ENCODE measurements at regions not wholly inside any gene's neighbourhood (a gene's known extent, or its start where the extent isn't known, plus 50 kb on each side); places are given as distances from the start of the nearest gene placed in this dataset.

DNA sequence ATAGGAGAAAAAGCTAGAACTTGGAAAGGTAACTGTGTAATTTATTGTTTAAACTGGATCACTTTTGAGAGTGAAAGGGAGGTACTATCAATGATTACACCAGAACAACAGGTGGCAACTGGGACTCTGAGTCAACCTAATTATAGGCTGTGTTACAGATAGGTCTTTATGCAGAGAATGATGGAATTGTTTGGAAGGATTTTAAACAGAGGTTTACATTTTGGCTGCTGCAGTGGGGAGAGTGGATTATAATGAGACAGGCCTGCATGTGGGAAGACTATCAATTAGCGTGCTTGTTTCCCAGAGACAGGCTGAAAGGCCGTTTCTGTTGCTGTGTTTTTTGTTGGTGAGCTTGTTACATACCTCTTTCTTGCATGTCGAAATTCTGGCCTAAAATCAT lies 432.9 kb downstream of the PLA2G4A start:
- Histone ChIP-seq H3K79me2 (replicated peaks; ENCODE audit: insufficient read depth, low read length) (no peaks in the 10 kb centered on the region), H3F3A (ENCODE audit: insufficient read depth, low read length, poor library complexity, severe bottlenecking) (no peaks in the 10 kb centered on the region), H3K9me3 (ENCODE audit: low read length) (no peaks in the 10 kb centered on the region), H3K27me3 (ENCODE audit: insufficient read depth, low read depth, low read length) (no peaks in the 10 kb centered on the region), H4K20me1 (ENCODE audit: insufficient read depth) (no peaks in the 10 kb centered on the region), H2AFZ (ENCODE audit: low read depth, low read length) (no peak overlapping the region), H3K4me3 (ENCODE audit: low read length) (no peak overlapping the region), H3K36me3 (ENCODE audit: insufficient read depth, low read length) (no peaks in the 10 kb centered on the region), H3K9ac (ENCODE audit: low read length) (no peak overlapping the region), H3K27ac (ENCODE audit: low read length) (no peak overlapping the region), H3K4me2 (ENCODE audit: low read length) (no peak overlapping the region), H3K9me2 (ENCODE audit: insufficient read depth, low read length) (no peaks in the 10 kb centered on the region)
- TF ChIP-seq RAD21 (conservative IDR thresholded peaks at IDR 0.05) (no peak), SMC3 (conservative IDR thresholded peaks at IDR 0.05; ENCODE audit: poor library complexity) (no peak), TAF1 (IDR thresholded peaks at IDR 0.05; ENCODE audit: low read depth) (no peak), MXI1 (conservative IDR thresholded peaks at IDR 0.05; ENCODE audit: poor library complexity, severe bottlenecking) (no peak), POLR2AphosphoS5 (IDR thresholded peaks at IDR 0.05) (no peak), EZH2 (IDR thresholded peaks at IDR 0.05; ENCODE audit: borderline replicate concordance, insufficient read depth, low read length, poor library complexity, severe bottlenecking) (no peak), EP300 (conservative IDR thresholded peaks at IDR 0.05; ENCODE audit: poor library complexity, severe bottlenecking) (no peak)
- TF ChIP-seq, protein P1, sequence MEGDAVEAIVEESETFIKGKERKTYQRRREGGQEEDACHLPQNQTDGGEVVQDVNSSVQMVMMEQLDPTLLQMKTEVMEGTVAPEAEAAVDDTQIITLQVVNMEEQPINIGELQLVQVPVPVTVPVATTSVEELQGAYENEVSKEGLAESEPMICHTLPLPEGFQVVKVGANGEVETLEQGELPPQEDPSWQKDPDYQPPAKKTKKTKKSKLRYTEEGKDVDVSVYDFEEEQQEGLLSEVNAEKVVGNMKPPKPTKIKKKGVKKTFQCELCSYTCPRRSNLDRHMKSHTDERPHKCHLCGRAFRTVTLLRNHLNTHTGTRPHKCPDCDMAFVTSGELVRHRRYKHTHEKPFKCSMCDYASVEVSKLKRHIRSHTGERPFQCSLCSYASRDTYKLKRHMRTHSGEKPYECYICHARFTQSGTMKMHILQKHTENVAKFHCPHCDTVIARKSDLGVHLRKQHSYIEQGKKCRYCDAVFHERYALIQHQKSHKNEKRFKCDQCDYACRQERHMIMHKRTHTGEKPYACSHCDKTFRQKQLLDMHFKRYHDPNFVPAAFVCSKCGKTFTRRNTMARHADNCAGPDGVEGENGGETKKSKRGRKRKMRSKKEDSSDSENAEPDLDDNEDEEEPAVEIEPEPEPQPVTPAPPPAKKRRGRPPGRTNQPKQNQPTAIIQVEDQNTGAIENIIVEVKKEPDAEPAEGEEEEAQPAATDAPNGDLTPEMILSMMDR (IDR thresholded peaks at IDR 0.05; ENCODE audit: poor library complexity, severe bottlenecking) = no peak
- TF ChIP-seq, protein P2, sequence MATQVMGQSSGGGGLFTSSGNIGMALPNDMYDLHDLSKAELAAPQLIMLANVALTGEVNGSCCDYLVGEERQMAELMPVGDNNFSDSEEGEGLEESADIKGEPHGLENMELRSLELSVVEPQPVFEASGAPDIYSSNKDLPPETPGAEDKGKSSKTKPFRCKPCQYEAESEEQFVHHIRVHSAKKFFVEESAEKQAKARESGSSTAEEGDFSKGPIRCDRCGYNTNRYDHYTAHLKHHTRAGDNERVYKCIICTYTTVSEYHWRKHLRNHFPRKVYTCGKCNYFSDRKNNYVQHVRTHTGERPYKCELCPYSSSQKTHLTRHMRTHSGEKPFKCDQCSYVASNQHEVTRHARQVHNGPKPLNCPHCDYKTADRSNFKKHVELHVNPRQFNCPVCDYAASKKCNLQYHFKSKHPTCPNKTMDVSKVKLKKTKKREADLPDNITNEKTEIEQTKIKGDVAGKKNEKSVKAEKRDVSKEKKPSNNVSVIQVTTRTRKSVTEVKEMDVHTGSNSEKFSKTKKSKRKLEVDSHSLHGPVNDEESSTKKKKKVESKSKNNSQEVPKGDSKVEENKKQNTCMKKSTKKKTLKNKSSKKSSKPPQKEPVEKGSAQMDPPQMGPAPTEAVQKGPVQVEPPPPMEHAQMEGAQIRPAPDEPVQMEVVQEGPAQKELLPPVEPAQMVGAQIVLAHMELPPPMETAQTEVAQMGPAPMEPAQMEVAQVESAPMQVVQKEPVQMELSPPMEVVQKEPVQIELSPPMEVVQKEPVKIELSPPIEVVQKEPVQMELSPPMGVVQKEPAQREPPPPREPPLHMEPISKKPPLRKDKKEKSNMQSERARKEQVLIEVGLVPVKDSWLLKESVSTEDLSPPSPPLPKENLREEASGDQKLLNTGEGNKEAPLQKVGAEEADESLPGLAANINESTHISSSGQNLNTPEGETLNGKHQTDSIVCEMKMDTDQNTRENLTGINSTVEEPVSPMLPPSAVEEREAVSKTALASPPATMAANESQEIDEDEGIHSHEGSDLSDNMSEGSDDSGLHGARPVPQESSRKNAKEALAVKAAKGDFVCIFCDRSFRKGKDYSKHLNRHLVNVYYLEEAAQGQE (IDR thresholded peaks at IDR 0.05; ENCODE audit: borderline replicate concordance) = no peak

DNA sequence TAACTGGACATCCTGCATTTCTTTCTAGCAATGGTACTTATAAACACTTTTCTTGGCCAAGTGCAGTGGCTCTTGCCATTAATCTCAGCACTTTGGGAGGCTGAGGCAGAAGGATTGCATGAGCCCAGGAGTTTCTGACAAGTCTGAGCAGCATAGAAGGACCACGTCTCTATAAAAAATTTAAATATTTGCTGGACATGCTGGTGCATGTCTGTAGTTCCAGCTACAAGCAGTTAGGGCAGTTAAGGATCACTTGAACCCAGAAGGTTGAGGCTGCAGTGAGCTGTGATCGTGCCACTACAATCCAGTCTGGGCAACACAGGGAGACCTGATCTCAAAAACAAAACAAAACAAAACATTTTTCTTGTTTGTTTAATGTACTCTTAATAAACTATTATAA lies 434.0 kb downstream of the PLA2G4A start:
- Histone ChIP-seq H3K4me3 (ENCODE audit: low read length) (no peak overlapping the region), H3K79me2 (replicated peaks; ENCODE audit: insufficient read depth, low read length) (no peaks in the 10 kb centered on the region), H4K20me1 (ENCODE audit: insufficient read depth) (no peaks in the 10 kb centered on the region), H3K36me3 (ENCODE audit: insufficient read depth, low read length) (no peaks in the 10 kb centered on the region), H2AFZ (ENCODE audit: low read depth, low read length) (no peak overlapping the region), H3K9me2 (ENCODE audit: insufficient read depth, low read length) (no peaks in the 10 kb centered on the region), H3K27ac (ENCODE audit: low read length) (no peak overlapping the region), H3K9me3 (ENCODE audit: low read length) (no peaks in the 10 kb centered on the region), H3K9ac (ENCODE audit: low read length) (no peak overlapping the region), H3F3A (ENCODE audit: insufficient read depth, low read length, poor library complexity, severe bottlenecking) (no peaks in the 10 kb centered on the region), H3K4me2 (ENCODE audit: low read length) (no peak overlapping the region), H3K27me3 (ENCODE audit: insufficient read depth, low read depth, low read length) (no peaks in the 10 kb centered on the region)
- TF ChIP-seq EP300 (conservative IDR thresholded peaks at IDR 0.05; ENCODE audit: poor library complexity, severe bottlenecking) (no peak), EZH2 (IDR thresholded peaks at IDR 0.05; ENCODE audit: borderline replicate concordance, insufficient read depth, low read length, poor library complexity, severe bottlenecking) (no peak), SMC3 (conservative IDR thresholded peaks at IDR 0.05; ENCODE audit: poor library complexity) (no peak), MXI1 (conservative IDR thresholded peaks at IDR 0.05; ENCODE audit: poor library complexity, severe bottlenecking) (no peak), RAD21 (conservative IDR thresholded peaks at IDR 0.05) (no peak), POLR2AphosphoS5 (IDR thresholded peaks at IDR 0.05) (no peak), TAF1 (IDR thresholded peaks at IDR 0.05; ENCODE audit: low read depth) (no peak)
- TF ChIP-seq, protein P1 (IDR thresholded peaks at IDR 0.05; ENCODE audit: poor library complexity, severe bottlenecking) = no peak
- TF ChIP-seq, protein P2 (IDR thresholded peaks at IDR 0.05; ENCODE audit: borderline replicate concordance) = no peak
